ENCODE measurements at regions not wholly inside any gene's neighbourhood (a gene's known extent, or its start where the extent isn't known, plus 50 kb on each side); places are given as distances from the start of the nearest gene placed in this dataset.

DNA sequence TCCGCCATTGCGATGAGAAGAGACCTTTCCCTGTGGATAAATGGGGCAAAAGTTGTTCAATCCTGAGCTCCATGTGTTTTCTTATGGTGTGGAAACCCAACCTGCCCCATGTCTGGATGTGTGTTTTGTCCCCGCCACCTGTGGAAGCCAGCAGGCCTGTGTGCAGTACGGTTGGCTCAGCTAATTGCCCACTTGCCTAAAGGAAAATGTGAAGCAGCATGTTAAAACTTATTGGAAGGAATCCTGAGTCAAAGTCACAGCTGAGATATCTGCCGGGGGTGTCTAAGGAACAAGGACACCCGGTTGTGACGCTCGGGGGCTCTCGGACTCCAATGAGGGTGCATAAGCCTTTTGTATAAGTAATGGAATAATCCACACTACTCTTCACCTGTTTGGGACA lies 361.1 kb upstream of the IRX1 start:
- Mint-ChIP-seq H3K27ac (no peak overlapping the region), H3K4me3 (no peak overlapping the region), H3K9me3 (peaks cover 3% of the 10 kb centered on the region), H3K36me3 (no peaks in the 10 kb centered on the region), H3K27me3 (no peaks in the 10 kb centered on the region), H3K4me1 (ENCODE audit: unreplicated experiment) (no peaks in the 10 kb centered on the region)
- no peak for DNase-seq (ENCODE audit: extremely low spot score, unreplicated experiment)
- TF ChIP-seq, protein P1, sequence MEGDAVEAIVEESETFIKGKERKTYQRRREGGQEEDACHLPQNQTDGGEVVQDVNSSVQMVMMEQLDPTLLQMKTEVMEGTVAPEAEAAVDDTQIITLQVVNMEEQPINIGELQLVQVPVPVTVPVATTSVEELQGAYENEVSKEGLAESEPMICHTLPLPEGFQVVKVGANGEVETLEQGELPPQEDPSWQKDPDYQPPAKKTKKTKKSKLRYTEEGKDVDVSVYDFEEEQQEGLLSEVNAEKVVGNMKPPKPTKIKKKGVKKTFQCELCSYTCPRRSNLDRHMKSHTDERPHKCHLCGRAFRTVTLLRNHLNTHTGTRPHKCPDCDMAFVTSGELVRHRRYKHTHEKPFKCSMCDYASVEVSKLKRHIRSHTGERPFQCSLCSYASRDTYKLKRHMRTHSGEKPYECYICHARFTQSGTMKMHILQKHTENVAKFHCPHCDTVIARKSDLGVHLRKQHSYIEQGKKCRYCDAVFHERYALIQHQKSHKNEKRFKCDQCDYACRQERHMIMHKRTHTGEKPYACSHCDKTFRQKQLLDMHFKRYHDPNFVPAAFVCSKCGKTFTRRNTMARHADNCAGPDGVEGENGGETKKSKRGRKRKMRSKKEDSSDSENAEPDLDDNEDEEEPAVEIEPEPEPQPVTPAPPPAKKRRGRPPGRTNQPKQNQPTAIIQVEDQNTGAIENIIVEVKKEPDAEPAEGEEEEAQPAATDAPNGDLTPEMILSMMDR (conservative IDR thresholded peaks at IDR 0.05) = no peak

DNA sequence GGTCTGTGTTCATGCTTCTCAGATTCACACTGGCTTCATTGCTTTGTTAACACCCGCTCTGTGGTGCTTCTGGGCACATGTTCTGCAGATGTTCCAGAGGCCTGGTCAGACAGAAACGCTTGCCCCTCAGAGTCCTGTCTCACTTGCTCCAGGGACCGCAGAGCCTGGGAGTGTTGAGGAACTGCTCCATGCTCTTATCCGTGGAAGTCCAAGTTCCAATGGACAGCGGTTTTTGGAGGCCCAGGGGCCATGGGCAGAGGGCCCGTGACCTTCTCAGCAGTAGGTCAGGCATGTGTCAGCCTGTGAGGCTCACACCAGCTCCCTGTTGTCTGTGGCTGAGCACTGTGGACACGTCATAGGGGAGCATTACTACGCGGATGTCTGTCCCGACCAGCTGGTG lies 364.7 kb upstream of the IRX1 start:
- Mint-ChIP-seq H3K27ac (no peak overlapping the region), H3K9me3 (peaks cover 4% of the 10 kb centered on the region), H3K4me3 (no peak overlapping the region), H3K4me1 (ENCODE audit: unreplicated experiment) (no peaks in the 10 kb centered on the region), H3K27me3 (peaks cover 4% of the 10 kb centered on the region), H3K36me3 (no peaks in the 10 kb centered on the region)
- TF ChIP-seq, protein P1 (conservative IDR thresholded peaks at IDR 0.05) = no peak
- no peak for DNase-seq (ENCODE audit: extremely low spot score, unreplicated experiment)

DNA sequence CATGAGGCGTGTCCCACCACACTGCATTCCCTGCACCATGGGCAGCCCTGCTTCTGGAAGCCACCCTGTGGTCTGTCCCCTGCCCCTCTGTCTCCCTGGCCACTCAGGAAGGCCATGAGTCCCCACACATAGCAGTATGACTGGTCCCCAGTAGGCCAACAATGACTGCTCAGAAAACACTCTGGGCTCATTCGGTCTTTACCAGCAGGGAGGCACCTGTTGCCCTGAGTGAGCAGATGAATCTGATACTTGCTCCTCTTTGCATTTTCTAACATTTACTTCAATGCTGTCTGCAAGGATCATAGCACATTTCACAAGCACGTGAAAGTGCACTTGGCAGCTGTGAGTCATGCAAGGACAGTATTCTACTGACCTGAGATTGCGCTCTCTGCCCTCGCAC lies 365.4 kb upstream of the IRX1 start:
- H3K9me3 Mint-ChIP-seq = peaks cover 4% of the 10 kb centered on the region
- no peaks in the 10 kb centered on the region for H3K4me1 Mint-ChIP-seq (ENCODE audit: unreplicated experiment)
- H3K4me3 Mint-ChIP-seq = no peak overlapping the region
- peaks cover 4% of the 10 kb centered on the region for H3K27me3 Mint-ChIP-seq
- no peak for DNase-seq (ENCODE audit: extremely low spot score, unreplicated experiment)
- no peaks in the 10 kb centered on the region for H3K36me3 Mint-ChIP-seq
- TF ChIP-seq, protein P1 (conservative IDR thresholded peaks at IDR 0.05) = no peak
- no peak overlapping the region for H3K27ac Mint-ChIP-seq

DNA sequence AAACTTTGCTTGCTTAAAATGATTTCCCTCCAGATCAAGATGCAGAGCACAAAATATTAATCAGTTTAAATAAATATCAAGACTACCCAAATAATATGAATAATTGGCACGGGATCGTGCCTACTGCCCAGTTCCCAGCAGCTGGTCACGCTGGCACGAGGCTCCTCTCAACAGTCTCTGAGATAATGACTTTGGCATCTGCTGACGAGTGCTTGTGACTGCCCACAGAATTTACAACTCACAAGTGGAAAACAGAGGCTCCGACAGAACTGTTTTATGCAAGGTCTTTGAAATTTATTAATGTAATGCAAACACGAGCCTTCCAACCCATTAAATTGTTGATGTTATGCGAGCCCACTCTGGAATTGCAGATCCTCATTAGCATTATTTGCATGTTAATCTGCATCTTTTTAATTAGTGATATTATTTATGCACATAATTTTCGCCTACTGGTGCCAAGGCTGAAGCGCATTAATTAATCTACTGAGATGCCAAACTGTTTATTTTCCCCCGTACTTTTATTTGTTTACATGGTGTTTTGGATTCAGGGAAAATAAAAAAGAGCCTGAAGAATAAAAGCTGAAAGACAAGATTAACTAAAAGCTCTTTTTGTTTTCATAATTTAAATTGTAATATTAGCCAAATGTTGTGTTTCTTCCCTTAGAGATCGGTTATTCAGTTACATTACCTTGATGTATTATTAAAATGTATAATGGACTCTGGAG lies 369.3 kb upstream of the IRX1 start:
- Mint-ChIP-seq H3K4me3 (no peak overlapping the region), H3K27ac (no peak overlapping the region), H3K27me3 (peaks cover 4% of the 10 kb centered on the region), H3K4me1 (ENCODE audit: unreplicated experiment) (no peaks in the 10 kb centered on the region), H3K36me3 (no peaks in the 10 kb centered on the region), H3K9me3 (peaks cover 4% of the 10 kb centered on the region)
- DNase-seq (ENCODE audit: extremely low spot score, unreplicated experiment) = no peak
- TF ChIP-seq, protein P1 (conservative IDR thresholded peaks at IDR 0.05) = no peak

DNA sequence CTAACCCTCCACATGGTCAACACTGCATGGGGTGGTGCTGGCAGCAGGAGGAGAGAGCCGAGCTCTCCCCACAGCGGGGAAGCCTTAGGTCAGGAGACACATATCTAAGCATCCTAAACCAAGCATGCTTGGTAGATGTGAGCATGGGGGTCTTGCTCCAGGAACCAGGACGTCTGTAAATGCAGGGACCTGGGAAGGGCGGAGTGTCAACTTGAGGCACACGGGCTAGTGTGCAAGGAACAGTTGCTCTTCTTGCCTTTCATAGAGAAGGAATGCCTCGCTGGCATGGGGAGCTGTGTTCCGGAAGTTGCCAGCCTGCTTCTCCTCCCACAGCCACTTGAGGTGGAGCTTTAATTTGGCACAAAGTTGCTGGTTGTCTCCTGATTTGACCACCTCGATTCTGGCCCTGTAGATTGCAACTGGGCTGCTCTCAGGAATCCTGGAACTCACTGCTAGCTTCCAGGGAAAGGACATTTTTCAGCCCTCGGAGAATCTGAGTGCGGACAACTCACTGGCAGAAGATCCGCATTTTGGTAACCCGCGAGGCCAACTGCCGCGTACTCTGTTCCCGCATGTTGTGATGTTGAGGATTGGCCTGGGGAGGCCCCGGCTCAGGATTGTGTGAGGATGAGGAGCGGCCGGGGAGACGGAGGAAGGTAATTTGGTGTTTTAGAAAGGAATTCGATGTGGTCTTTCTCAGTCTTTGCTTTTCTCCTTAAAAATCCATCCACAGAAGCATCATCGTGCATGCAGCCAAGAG lies 370.3 kb upstream of the IRX1 start:
- H3K4me1 Mint-ChIP-seq (ENCODE audit: unreplicated experiment) = no peaks in the 10 kb centered on the region
- H3K27ac Mint-ChIP-seq = no peak overlapping the region
- H3K4me3 Mint-ChIP-seq = no peak overlapping the region
- peaks cover 4% of the 10 kb centered on the region for H3K27me3 Mint-ChIP-seq
- H3K36me3 Mint-ChIP-seq = no peaks in the 10 kb centered on the region
- peak; percentile 47 for DNase-seq (ENCODE audit: extremely low spot score, unreplicated experiment)
- TF ChIP-seq, protein P1 (conservative IDR thresholded peaks at IDR 0.05) = no peak
- H3K9me3 Mint-ChIP-seq = peaks cover 4% of the 10 kb centered on the region

All from type B pancreatic cell (in vitro differentiated cells).